ENCODE measurements at regions not wholly inside any gene's neighbourhood (a gene's known extent, or its start where the extent isn't known, plus 50 kb on each side); places are given as distances from the start of the nearest gene placed in this dataset.

DNA sequence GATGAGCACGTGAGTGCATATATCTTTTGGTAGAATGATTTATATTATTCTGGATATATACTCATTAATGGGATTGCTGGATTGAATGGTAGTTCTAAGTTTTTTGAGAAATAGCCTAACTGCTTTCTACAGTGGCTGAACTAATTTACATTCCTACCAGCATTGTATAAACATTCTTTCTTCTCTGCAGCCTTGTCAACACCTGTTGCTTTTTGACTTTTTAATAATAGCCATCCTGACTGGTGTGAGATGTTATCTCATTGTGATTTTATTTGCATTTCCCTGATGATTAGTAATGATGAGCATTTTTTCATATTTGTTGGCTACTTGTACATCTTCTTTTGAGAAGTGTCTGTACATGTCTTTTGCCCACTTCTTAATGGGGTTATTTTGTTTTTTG lies 116.3 kb downstream of the ADTRP start (continued):
- TF ChIP-seq, protein P1, sequence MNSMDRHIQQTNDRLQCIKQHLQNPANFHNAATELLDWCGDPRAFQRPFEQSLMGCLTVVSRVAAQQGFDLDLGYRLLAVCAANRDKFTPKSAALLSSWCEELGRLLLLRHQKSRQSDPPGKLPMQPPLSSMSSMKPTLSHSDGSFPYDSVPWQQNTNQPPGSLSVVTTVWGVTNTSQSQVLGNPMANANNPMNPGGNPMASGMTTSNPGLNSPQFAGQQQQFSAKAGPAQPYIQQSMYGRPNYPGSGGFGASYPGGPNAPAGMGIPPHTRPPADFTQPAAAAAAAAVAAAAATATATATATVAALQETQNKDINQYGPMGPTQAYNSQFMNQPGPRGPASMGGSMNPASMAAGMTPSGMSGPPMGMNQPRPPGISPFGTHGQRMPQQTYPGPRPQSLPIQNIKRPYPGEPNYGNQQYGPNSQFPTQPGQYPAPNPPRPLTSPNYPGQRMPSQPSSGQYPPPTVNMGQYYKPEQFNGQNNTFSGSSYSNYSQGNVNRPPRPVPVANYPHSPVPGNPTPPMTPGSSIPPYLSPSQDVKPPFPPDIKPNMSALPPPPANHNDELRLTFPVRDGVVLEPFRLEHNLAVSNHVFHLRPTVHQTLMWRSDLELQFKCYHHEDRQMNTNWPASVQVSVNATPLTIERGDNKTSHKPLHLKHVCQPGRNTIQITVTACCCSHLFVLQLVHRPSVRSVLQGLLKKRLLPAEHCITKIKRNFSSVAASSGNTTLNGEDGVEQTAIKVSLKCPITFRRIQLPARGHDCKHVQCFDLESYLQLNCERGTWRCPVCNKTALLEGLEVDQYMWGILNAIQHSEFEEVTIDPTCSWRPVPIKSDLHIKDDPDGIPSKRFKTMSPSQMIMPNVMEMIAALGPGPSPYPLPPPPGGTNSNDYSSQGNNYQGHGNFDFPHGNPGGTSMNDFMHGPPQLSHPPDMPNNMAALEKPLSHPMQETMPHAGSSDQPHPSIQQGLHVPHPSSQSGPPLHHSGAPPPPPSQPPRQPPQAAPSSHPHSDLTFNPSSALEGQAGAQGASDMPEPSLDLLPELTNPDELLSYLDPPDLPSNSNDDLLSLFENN (IDR thresholded peaks at IDR 0.05; ENCODE audit: low read depth in 2 of 2, low read length in 2 of 2) = no peak
- TF ChIP-seq YY1 (IDR thresholded peaks at IDR 0.05; ENCODE audit: borderline replicate concordance in 1 of 3, control insufficient read depth in 1 of 3, extremely low read depth in 1 of 3, insufficient read depth in 3 of 3, insufficient read length in 1 of 3, insufficient replicate concordance in 2 of 3, low read depth in 1 of 3, low read length in 2 of 3) (no peak), ZNF431 (CRISPR knock-in tag; IDR thresholded peaks at IDR 0.05) (no peak), ZNF551 (CRISPR knock-in tag; IDR thresholded peaks at IDR 0.05) (no peak), SIRT6 (IDR thresholded peaks at IDR 0.05; ENCODE audit: low read depth, low read length) (no peak), ETV5 (CRISPR knock-in tag; IDR thresholded peaks at IDR 0.05; ENCODE audit: low read depth) (no peak), GATAD2B (IDR thresholded peaks at IDR 0.05; ENCODE audit: borderline replicate concordance) (no peak)
- TF ChIP-seq, protein P2, sequence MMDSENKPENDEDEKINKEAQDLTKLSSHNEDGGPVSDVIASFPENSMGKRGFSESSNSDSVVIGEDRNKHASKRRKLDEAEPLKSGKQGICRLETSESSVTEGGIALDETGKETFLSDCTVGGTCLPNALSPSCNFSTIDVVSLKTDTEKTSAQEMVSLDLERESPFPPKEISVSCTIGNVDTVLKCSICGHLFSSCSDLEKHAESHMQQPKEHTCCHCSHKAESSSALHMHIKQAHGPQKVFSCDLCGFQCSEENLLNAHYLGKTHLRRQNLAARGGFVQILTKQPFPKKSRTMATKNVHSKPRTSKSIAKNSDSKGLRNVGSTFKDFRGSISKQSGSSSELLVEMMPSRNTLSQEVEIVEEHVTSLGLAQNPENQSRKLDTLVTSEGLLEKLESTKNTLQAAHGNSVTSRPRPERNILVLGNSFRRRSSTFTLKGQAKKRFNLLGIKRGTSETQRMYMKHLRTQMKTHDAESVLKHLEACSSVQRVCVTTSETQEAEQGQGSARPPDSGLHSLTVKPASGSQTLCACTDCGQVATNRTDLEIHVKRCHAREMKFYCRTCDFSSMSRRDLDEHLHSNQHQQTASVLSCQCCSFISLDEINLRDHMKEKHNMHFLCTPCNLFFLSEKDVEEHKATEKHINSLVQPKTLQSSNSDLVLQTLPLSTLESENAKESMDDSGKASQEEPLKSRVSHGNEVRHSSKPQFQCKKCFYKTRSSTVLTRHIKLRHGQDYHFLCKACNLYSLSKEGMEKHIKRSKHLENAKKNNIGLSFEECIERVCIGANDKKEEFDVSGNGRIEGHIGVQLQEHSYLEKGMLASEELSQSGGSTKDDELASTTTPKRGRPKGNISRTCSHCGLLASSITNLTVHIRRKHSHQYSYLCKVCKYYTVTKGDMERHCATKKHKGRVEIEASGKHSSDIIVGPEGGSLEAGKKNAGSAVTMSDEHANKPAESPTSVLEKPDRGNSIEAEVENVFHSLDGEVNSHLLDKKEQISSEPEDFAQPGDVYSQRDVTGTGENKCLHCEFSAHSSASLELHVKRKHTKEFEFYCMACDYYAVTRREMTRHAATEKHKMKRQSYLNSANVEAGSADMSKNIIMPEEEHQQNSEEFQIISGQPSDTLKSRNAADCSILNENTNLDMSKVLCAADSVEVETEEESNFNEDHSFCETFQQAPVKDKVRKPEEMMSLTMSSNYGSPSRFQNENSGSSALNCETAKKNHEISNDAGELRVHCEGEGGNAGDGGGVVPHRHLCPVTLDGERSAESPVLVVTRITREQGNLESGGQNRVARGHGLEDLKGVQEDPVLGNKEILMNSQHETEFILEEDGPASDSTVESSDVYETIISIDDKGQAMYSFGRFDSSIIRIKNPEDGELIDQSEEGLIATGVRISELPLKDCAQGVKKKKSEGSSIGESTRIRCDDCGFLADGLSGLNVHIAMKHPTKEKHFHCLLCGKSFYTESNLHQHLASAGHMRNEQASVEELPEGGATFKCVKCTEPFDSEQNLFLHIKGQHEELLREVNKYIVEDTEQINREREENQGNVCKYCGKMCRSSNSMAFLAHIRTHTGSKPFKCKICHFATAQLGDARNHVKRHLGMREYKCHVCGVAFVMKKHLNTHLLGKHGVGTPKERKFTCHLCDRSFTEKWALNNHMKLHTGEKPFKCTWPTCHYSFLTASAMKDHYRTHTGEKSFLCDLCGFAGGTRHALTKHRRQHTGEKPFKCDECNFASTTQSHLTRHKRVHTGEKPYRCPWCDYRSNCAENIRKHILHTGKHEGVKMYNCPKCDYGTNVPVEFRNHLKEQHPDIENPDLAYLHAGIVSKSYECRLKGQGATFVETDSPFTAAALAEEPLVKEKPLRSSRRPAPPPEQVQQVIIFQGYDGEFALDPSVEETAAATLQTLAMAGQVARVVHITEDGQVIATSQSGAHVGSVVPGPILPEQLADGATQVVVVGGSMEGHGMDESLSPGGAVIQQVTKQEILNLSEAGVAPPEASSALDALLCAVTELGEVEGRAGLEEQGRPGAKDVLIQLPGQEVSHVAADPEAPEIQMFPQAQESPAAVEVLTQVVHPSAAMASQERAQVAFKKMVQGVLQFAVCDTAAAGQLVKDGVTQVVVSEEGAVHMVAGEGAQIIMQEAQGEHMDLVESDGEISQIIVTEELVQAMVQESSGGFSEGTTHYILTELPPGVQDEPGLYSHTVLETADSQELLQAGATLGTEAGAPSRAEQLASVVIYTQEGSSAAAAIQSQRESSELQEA (IDR thresholded peaks at IDR 0.05; ENCODE audit: low read depth) = no peak
- TF ChIP-seq, protein P3, sequence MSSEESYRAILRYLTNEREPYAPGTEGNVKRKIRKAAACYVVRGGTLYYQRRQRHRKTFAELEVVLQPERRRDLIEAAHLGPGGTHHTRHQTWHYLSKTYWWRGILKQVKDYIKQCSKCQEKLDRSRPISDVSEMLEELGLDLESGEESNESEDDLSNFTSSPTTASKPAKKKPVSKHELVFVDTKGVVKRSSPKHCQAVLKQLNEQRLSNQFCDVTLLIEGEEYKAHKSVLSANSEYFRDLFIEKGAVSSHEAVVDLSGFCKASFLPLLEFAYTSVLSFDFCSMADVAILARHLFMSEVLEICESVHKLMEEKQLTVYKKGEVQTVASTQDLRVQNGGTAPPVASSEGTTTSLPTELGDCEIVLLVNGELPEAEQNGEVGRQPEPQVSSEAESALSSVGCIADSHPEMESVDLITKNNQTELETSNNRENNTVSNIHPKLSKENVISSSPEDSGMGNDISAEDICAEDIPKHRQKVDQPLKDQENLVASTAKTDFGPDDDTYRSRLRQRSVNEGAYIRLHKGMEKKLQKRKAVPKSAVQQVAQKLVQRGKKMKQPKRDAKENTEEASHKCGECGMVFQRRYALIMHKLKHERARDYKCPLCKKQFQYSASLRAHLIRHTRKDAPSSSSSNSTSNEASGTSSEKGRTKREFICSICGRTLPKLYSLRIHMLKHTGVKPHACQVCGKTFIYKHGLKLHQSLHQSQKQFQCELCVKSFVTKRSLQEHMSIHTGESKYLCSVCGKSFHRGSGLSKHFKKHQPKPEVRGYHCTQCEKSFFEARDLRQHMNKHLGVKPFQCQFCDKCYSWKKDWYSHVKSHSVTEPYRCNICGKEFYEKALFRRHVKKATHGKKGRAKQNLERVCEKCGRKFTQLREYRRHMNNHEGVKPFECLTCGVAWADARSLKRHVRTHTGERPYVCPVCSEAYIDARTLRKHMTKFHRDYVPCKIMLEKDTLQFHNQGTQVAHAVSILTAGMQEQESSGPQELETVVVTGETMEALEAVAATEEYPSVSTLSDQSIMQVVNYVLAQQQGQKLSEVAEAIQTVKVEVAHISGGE (CRISPR knock-in tag; IDR thresholded peaks at IDR 0.05) = no peak

Data from K562 (cell line).